ENCODE measurements at regions not wholly inside any gene's neighbourhood (a gene's known extent, or its start where the extent isn't known, plus 50 kb on each side); places are given as distances from the start of the nearest gene placed in this dataset.

DNA sequence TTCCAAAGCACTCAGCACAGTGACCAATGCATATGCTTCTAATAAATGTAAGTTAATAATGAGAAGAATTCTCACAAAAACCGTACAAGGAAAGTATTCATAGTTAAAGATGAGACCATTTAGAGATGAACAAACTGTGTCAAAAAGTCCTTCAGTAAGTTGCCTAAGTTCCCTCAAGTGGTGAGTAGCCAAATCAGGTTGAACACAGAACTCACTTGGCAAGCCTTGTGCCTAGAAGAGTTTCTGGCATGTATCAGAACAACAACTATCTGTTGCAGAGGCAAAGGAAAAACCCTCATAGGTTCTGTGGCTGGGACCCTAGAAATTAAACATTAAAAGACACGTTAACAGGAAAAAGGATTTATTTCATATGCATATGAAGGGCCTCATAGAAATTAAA lies 129.6 kb upstream of the DOK5 start:
- no peaks in the 10 kb centered on the region for H3K27me3 ChIP-seq (ENCODE audit: insufficient read depth in 3 of 3, low read length in 2 of 3)
- peak overlapping the region; percentile 28 for H3K27ac ChIP-seq
- DNase-seq (no peak), ATAC-seq (peak in 2 of 4 donors; percentile 49 to 54)
- H3K4me1 ChIP-seq: peaks cover 10% of the 10 kb centered on the region
- no peaks in the 10 kb centered on the region for H3K36me3 ChIP-seq (ENCODE audit: insufficient read depth in 1 of 2, low read depth in 1 of 2)
- intact Hi-C loops (cut with DNase I): no loop called here
- WGBS, 3 donors: 38 to 42% (median 40%) methylated on average over 2 of the region's 2 CpGs
- H3K4me3 ChIP-seq: no peak overlapping the region
- H3K9me3 ChIP-seq: no peaks in the 10 kb centered on the region
- TF ChIP-seq CTCF (IDR thresholded peaks at IDR 0.05): no peak

GRCh38 chr20:54346276-54346675 lies 129.1 kb upstream of the DOK5 start:
- ATAC-seq (no peak), DNase-seq (no peak)
- Histone ChIP-seq H3K4me1 (peaks cover 10% of the 10 kb centered on the region), H3K27ac (no peak overlapping the region), H3K27me3 (ENCODE audit: insufficient read depth in 3 of 3, low read length in 2 of 3) (no peaks in the 10 kb centered on the region), H3K9me3 (no peaks in the 10 kb centered on the region), H3K36me3 (ENCODE audit: insufficient read depth in 1 of 2, low read depth in 1 of 2) (no peaks in the 10 kb centered on the region), H3K4me3 (no peak overlapping the region)
- intact Hi-C loops (cut with DNase I): no loop called here
- no peak for TF ChIP-seq CTCF (IDR thresholded peaks at IDR 0.05)
- WGBS, 3 donors: 88 to 100% (median 92%) methylated on average over 1 of the region's 1 CpG

DNA sequence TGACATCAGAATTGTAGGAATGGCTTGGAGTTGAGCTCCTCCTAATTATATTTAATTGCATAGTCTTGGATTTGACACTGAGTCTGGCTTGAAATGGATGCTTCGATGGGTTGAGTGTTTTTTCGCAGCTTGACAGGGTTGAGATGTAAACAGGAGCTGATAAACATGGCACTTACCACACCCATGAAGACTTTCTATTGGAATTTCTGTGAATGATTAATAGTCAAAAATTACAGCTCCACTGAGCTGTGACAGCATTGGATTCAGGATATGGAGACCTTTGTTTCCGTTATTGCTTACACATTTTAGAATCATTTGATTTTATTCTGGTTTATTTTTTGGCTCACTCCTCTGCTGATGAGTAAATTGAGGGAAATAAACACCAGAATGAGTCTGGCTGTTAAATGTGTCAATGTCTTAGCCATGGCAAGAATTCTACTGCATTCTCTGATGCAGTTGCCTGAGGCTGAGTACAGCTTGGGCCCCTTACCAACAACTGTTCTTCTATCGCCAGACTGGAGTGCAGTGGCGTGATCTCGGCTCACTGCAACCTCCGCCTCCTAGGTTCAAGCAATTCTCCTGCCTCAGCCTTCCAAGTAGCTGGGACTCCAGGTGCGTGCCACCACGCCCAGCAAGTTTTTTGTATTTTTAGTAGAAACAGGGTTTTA lies 128.1 kb upstream of the DOK5 start:
- H3K9me3 ChIP-seq: no peaks in the 10 kb centered on the region
- no peak overlapping the region for H3K4me3 ChIP-seq
- DNase-seq: no peak
- intact Hi-C loops (cut with DNase I): no loop called here
- 86 to 94% (median 91%) methylated on average over 9 of the region's 9 CpGs for WGBS, 3 donors
- H3K27ac ChIP-seq: no peak overlapping the region
- TF ChIP-seq CTCF (IDR thresholded peaks at IDR 0.05): no peak
- H3K4me1 ChIP-seq: peaks cover 10% of the 10 kb centered on the region
- no peaks in the 10 kb centered on the region for H3K27me3 ChIP-seq (ENCODE audit: insufficient read depth in 3 of 3, low read length in 2 of 3)
- no peak for ATAC-seq
- no peaks in the 10 kb centered on the region for H3K36me3 ChIP-seq (ENCODE audit: insufficient read depth in 1 of 2, low read depth in 1 of 2)

DNA sequence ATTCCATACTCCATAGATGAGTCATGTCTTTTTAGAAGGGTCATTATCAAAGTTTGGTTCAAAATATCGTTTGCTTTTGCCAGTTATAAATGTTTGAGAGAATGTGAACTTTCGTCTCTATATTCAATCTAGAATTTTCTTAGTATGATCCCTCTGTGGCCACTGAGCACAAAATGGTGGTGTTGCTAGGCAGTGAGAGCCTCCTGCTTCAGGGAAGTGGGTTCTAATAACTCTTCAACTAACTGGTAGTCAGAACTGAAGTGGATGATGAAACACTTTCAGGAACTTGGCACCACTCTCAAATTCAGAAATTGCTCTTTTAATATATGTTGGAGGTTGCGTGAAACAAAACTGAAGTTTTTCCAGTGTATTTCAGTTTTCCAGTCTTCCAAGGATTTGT lies 125.0 kb upstream of the DOK5 start:
- WGBS, 3 donors: 69 to 70% (median 70%) methylated on average over 3 of the region's 3 CpGs
- ATAC-seq: no peak
- peaks cover 9% of the 10 kb centered on the region for H3K4me1 ChIP-seq

More for the DNA sequence above, 125.0 kb upstream of the DOK5 start:
- TF ChIP-seq CTCF (IDR thresholded peaks at IDR 0.05): no peak
- H3K36me3 ChIP-seq (ENCODE audit: insufficient read depth in 1 of 2, low read depth in 1 of 2): no peaks in the 10 kb centered on the region
- no peaks in the 10 kb centered on the region for H3K27me3 ChIP-seq (ENCODE audit: insufficient read depth in 3 of 3, low read length in 2 of 3)
- no peak overlapping the region for H3K27ac ChIP-seq
- intact Hi-C loops (cut with DNase I): no loop called here
- H3K4me3 ChIP-seq: no peak overlapping the region
- no peaks in the 10 kb centered on the region for H3K9me3 ChIP-seq
- DNase-seq: no peak

Measured in psoas muscle (tissue), 7 donors.